Kidney tubule cell (primary cell): ENCODE measurements at regions not wholly inside any gene's neighbourhood (a gene's known extent, or its start where the extent isn't known, plus 50 kb on each side); places are given as distances from the start of the nearest gene placed in this dataset.
"Not testable (repeated sequence)": the region's sequence is repeated elsewhere in the genome, so short reads cannot be mapped to it uniquely, and the experiment has no call there.

Experiments
- DNase-seq: peaks from one replicate; pipeline ENCODE4 v3.0.0-alpha.2; 2018; ENCODE audit warnings: low spot score

DNA sequence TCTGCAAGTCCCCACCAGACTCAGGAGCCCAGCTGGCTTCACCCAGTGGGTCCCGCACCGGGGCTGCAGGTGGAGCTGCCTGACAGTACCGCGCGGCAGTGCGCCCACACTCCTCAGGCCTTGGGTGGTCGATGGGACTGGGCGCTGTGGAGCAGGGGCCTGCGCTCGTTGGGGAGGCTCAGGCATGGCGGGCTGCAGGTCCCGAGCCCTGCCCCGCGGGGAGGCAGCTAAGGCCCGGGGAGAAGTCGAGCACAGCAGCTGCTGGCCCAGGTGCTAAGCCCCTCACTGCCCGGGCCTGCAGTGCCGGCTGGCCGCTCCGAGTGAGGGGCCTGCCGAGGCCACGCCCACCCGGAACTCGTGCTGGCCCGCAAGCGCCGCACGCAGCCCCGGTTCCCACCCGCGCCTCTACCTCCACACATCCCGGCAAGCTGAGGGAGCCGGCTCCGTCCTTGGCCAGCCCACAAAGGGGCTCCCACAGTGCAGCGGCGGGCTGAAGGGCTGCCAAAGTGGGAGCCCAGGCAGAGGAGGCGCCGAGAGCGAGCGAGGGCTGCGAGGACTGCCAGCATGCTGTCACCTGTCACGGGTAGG lies 2021.7 kb upstream of the LRRTM1 start:
- DNase-seq, result not testable (repeated sequence)

GRCh38 chr2:82320296-82320695 lies 2015.7 kb upstream of the LRRTM1 start:
- DNase-seq, result no peak

- no peak for DNase-seq
Measured at GRCh38 chr2:82317012-82317411, 2012.5 kb upstream of the LRRTM1 start.

GRCh38 chr2:82316586-82316985 lies 2012.0 kb upstream of the LRRTM1 start:
- no peak for DNase-seq

- DNase-seq, result no peak
Measured at GRCh38 chr2:82314836-82315472, 2010.4 kb upstream of the LRRTM1 start.

DNA sequence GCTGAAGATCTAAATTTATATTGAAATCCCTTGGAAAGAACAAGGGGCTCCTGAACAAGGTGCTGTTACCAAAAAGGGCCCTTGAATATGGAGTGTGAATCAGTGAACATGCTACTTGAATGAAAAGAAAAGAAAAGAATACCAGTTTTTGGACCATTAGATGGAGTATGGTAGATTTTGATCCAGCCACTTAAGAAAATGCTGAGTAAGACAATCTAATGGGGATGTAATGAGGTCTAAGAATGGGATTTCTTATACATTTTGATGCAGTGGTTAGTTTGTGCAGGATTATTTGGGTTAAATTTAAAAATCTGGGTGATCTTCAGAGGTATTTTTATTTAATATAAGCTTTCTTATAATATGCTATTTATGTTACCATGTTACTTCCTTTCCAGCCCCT lies 2003.0 kb upstream of the LRRTM1 start:
- no peak for DNase-seq

GRCh38 chr2:82301506-82301905 lies 1997.0 kb upstream of the LRRTM1 start:
- DNase-seq, result no peak

- no peak for DNase-seq
Measured at GRCh38 chr2:82289446-82289845, 1984.9 kb upstream of the LRRTM1 start.

DNA sequence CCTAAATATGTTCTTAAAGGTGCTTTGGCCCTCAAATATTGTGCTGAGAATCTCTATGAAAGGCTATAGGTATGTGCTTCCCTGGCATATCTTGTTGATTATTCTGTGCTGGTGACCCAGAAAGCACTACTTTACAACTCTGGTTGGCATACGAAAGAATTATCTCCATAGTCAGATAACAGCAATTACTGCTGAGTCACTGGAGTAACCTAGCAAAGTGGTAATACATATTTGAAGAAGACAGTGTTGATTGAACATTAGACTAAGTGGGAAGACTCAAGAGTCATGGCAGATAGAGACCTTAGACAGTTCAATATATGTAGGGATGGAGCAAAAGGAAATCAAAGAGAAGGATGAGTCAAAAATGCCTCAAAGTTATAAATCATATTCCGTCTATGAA lies 1978.5 kb upstream of the LRRTM1 start:
- no peak for DNase-seq

DNA sequence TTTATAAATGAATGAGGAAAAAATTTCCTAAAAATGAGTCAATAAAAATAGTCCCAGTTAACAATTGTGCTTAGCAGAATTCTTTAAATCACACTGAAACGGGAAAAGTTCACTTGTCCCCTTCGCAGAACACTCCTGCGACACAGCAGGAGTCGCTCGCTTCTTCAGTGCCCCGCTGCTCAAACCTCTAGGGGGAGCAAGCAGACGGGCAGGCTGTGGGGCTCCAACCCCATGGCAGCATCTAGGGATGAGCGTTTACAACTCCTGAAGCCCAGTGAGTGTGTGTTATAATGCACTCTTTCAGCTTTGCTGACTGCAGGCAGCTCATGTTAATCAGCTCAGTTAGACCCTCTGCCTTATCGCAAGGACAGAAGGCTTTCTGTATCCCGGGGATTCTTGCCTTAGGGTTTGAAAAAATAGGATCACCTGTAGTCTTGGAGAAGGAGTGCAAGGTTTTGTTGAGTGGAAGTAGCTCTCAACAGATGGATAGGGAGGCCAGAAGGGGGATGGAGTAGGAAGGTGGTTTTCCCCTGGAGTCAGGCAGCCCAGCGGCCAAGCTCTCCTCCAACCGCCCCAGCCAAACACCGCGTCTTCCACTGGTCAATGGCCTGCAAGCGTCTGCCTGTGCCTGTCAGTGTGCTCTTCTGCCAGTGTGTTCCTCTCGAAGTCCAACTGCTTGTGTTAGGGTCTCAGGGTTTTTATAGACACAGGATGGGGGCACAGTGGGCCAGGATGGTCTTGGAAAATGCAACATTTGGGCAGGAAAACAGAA lies 1977.7 kb upstream of the LRRTM1 start:
- no peak for DNase-seq

DNA sequence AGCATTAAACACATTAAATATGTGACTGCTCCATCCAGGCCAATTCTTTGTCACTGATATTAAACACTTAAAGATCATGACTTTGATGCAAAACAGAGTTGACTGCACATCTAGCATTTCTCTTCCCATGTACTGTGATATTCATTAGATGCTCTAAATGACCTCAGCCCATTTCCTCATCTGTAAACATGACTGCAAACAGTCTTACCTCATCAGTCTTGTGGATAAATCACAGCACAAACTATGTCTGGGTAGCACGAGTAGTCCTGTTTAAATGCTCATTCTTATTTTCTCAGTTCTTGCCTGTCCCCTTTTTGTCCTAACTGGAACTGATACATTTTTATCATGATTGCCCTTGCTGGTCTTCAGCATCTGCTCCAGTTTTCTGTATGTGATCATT lies 1974.8 kb upstream of the LRRTM1 start:
- DNase-seq, result no peak

- DNase-seq, result no peak
Measured at GRCh38 chr2:82278416-82278815, 1973.9 kb upstream of the LRRTM1 start.

DNA sequence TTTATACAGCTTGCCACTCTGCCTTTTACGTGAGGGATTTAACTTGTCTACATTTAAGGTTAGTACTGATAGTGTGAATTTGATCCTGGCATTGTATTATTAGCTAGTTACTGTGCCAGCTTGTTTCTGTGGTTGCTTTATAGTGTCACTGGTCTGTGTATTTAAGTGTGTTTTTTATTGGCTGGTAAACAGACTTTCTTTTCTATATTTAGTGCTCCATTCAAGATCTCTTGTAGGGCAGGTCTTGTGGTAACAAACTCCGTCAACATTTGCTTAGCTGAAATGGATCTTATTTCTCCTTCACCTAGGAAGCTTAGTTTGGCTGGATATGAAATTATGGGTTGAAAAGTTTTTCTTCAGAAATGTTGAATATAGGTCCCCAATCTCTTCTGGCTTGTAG lies 1971.0 kb upstream of the LRRTM1 start:
- DNase-seq, result no peak

DNA sequence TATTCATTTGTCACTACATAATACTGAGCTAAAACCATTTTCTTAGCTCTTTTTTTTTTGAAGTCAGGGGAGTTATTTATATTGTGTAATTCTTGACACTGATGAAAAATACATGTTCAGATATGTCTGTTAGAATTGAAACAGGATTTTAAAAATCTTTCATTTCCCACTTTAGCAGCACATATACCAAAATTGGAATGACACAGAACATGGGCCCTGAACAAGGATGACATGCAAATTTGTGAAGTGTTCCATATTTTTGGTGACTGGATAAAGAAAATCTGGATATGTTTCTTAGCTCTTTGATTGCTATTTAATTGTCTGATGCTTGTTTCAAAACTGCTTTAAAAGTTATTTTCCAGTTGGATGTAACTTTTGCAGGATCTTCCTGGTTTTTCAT lies 1963.9 kb upstream of the LRRTM1 start:
- DNase-seq, result no peak

GRCh38 chr2:82260521-82260920 lies 1956.0 kb upstream of the LRRTM1 start:
- DNase-seq, result no peak

DNA sequence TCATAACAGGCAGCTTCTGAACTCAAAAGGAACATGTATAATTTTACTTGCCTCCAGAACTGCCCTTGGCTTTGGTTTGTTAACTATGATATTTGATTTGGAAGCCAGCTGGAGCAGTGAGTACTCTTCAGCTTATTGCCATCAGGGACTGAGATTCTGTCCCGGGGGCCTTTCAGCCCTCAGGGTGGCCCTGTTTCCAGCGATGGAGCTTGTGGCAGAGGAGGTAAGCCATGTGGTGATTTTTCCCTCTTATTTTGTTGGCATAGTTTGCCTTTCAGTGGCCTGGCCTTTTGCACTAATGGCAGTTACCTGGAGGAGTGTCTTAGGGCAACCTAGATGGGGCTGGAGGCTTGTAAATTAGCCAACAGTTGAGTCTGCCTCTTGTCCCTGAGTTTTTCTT lies 1955.0 kb upstream of the LRRTM1 start:
- no peak for DNase-seq

- no peak for DNase-seq
Measured at GRCh38 chr2:82257796-82258555, 1953.4 kb upstream of the LRRTM1 start.

DNA sequence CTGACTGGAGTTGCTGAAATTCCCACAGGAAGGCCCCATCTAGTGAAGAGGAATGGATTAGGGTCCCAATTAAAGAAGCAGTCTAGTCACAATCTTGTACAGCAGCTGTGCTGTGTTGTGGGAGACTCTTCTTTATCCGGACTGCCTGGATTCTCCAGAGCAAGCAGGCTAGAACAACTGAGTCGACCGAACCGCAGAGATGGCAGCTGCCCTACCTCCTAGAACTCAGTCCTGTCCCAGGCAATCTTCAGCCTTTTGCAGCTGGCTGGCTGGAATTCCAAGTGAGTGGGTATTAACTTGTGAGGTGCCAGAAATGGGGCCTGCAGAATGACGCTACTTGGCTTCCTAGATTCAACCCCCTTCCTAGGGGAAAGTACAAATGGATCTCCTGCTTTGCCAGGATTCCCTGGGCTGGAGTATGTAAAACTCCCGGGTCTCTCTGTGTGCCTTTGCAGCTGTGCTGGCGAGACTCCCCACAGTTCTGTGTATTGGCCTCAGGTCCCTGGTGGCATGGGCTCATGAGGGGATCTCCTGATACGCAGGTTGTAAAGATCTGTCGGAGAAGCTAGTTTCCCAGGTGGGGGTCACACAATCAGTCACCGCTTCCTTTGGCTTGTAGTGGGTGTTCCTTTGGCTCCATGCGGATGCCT lies 1952.6 kb upstream of the LRRTM1 start:
- no peak for DNase-seq

GRCh38 chr2:82256288-82256687 lies 1951.7 kb upstream of the LRRTM1 start:
- no peak for DNase-seq

DNA sequence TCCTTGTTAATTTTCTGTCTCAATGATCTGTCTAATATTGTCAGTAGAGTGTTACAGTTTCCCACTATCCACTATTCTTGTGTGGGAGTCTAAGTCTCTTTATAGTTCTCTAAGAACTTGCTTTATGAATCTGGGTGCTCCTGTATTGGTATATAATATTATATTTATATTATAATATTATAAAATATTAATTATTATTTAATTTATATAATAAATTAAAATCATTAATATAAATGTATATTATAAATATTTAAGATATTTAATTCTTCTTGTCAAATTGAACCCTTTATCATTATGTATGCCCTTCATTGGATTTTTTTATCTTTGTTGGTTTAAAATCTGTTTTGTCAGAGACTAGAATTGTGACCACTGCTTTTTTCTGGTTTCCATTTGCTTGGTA lies 1950.2 kb upstream of the LRRTM1 start:
- no peak for DNase-seq

DNA sequence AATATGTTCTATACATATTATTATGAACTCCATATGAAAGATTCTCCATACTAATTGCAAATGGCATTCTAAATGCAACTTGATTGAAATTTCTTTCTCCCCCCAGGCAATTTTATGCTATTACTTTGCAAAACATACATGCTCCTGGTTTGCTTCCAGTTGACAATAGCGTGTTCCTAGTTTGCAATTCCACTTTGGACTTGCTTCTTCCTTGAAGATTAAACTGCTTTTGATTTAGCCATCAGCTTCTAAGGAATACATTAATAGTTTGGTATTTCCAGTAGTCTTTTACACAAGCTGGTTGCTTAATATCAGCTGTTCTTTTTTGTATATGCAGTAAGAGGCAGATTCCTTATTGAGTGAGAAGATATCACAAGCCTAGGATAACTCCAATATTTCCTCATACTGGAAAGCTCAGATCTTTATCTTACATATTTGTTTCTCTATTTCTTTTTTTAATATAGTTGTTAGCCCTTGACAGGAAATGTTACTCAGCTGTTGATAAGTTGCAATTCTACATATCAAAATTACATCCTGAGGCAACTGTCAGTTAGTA lies 1941.7 kb upstream of the LRRTM1 start:
- DNase-seq, result no peak

GRCh38 chr2:82239176-82239575 lies 1934.6 kb upstream of the LRRTM1 start:
- DNase-seq, result no peak
